CD4-positive, alpha-beta T cell treated with Interferon gamma for 1 hour (primary cell): ENCODE measurements at regions not wholly inside any gene's neighbourhood (a gene's known extent, or its start where the extent isn't known, plus 50 kb on each side); places are given as distances from the start of the nearest gene placed in this dataset.

Source experiments
- DNase-seq: peaks from one replicate; pipeline ENCODE4 v3.0.0-alpha.2; 2020

DNA sequence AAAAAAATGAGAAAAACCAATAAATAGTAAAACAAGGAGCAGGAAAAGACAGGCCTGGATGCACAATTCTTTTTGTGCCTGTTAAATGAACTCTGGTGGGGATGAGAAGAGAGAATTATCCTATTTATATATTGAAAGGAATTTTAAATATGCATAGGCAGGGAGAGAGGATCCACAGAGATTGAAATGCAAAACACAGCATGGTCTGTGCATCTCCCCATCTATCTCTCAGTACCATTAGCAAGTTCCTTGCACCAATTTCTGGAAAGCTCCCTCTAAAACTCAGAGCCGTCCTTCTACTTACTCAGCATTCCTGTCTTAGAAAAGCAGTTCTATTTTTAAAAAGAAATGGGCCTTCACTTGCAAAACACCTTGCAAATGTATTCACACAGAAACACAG is 502.3 kb upstream of the KLHL29 start:
- no peak for DNase-seq

DNA sequence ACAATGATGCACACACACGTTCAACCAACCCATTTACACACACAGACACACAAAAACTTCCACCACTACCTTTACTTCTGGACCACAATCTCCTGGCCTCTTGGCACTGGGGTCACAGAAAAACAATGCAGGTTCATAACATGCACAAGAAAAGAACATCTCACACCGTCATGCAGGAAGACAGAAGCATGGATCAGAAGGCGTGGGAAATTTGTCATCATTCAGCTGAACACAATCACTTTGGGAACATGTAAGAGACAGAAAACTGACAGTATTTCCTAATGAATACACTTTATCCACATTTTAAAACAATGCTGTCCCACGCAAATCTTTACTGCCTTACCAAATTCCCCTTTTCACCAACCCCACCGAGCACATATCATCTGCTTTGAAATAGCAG is 501.9 kb upstream of the KLHL29 start:
- no peak for DNase-seq

GRCh38 chr2:22885245-22885644 is 499.7 kb upstream of the KLHL29 start:
- DNase-seq: no peak

- no peak for DNase-seq
These were observed 497.6 kb upstream of the KLHL29 start for GRCh38 chr2:22887426-22887825.

- DNase-seq: no peak
These were observed 497.1 kb upstream of the KLHL29 start for GRCh38 chr2:22887845-22888244.

GRCh38 chr2:22890132-22890531 is 494.8 kb upstream of the KLHL29 start:
- no peak for DNase-seq

DNA sequence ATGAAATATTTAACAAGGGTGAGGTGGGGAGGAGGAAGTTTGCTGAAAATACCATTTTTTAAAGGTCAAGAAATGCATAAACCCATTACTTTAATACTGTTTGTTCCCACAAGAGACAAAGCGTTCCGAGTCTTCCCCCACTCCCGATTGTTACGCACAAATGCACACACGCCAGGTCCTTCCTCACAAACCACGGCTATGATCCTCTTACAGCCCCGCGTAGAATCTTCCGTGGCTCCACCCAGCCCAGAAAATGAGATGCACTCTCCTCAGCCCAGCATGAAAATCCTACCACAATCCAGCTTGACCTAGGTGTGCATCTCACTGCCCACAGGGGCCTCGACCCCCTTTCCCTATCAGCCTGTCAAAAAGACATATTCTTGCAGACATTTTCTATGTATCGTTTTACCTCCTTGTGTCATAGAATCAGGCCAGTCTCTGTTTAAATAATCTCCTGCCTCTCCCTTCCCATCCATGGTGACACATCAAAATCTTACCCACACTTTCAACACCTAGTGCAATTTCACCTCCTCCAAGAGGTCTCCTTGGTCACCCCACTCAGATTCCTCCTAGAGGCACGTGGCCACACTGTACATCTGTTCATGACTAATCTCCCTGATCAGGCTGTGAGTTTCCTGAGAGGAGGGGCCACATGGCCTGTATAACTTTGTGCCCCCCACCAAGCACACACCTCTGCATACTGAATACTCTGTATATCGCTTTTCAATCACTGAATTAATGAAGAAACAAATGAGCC is 491.0 kb upstream of the KLHL29 start:
- no peak for DNase-seq

- no peak for DNase-seq
These were observed 490.2 kb upstream of the KLHL29 start for GRCh38 chr2:22894761-22895160.

GRCh38 chr2:22897428-22897827 is 487.6 kb upstream of the KLHL29 start:
- DNase-seq: no peak

DNA sequence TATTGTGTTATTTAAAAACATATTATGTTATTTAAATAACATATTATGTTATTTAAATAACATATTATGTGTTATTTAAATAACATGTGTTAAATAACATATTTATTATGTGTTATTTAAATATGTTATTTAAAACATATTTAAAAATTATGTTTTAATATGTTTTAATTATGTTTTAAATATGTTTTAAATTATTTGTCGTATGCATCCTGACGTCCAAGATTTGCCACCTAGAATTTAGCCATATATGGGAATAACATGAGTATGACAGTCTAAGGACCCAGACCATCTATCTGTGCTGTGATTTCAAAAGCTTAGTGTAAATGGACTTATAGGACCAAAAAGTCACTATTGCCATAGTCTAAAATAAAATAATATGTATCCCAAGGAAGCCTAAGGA is 484.3 kb upstream of the KLHL29 start:
- DNase-seq: no peak

GRCh38 chr2:22901471-22902179 is 483.4 kb upstream of the KLHL29 start:
- no peak for DNase-seq

- DNase-seq: no peak
These were observed 482.8 kb upstream of the KLHL29 start for GRCh38 chr2:22902180-22902550.

GRCh38 chr2:22902662-22903165 is 482.3 kb upstream of the KLHL29 start:
- DNase-seq: no peak

GRCh38 chr2:22903616-22904015 is 481.4 kb upstream of the KLHL29 start:
- no peak for DNase-seq

- no peak for DNase-seq
These were observed 480.8 kb upstream of the KLHL29 start for GRCh38 chr2:22904126-22904684.

- no peak for DNase-seq
These were observed 477.6 kb upstream of the KLHL29 start for GRCh38 chr2:22907330-22907729.

GRCh38 chr2:22912398-22912797 is 472.6 kb upstream of the KLHL29 start:
- DNase-seq: no peak

DNA sequence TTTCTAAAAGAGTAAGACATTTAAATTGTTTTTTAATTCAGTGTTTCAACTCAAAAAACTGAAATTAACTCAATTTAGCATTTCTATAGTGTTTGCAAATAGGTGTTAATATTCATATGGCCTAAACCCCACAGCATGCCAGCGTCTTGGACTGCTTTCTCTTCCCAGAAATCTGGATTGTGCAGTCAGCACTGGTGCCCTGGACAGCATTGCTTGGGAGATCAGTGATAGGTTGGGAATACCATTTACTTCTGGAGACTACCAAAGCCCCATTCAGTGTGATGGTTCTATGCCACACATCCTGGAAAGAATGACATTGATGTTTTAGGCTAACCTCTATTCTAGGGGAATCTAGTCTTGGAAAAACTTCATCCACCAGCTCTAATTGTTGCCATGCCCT is 455.0 kb upstream of the KLHL29 start:
- DNase-seq: no peak

DNA sequence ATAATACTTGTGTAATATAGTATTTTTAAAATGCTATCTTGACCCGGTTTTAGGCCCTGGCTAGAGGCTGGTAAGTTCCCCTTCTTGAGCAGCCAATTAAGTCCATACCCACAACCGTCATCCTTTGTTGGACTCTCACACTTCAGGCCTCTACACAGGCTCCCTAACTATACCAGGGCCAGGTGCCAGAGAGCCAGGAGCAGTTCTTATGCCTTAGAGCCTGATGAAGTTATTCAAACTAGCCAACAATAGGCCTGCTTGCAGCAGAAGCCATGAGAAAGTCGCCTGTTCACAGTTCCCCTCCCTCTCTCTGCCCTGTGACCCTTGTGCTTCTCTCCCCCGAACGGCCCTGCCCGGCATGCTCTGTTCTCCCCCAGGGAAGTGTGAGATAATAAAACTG is 454.2 kb upstream of the KLHL29 start:
- DNase-seq: no peak

- no peak for DNase-seq
These were observed 452.7 kb upstream of the KLHL29 start for GRCh38 chr2:22932288-22932687.

DNA sequence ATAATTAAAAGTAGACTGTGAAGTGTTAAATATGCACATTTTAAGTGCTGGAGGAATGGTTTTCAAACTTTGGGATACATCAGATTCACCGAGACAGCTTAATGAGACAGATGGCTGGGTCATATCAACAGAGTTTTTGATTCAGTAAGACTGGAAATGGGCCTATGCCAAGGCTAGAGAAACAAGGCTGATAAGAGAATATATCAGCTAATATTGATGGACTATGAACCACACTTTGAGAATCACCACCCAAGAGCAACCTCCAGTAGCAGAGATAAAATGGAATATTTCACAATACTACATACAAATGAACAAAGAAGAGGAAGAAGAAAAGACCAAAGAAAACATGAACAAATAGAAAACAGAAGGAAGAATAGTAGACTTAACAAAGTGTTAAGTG is 450.2 kb upstream of the KLHL29 start:
- DNase-seq: no peak

- no peak for DNase-seq
These were observed 442.5 kb upstream of the KLHL29 start for GRCh38 chr2:22942441-22942840.

DNA sequence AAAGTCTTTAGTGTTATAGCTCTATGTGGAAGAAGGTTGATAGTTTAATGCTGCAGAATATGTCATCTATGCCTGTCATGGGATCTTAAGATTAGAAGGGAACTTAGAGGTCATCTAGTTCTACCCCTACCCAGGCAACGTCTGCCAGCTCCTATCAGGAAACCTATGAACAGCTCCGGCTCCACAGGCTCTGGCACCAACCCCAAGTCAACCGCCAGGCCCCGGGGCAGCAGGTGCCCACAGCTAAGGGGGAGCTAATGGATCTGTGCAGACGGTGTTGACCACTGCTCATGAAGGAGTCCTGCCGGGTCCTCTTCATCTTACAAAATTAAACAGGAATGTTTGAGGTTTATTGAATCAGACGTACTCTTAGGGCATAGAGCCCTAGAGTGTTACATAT is 440.8 kb upstream of the KLHL29 start:
- no peak for DNase-seq

- DNase-seq: no peak
These were observed 438.4 kb upstream of the KLHL29 start for GRCh38 chr2:22946553-22946952.
